GM06990 (cell line): ENCODE measurements at regions not wholly inside any gene's neighbourhood (a gene's known extent, or its start where the extent isn't known, plus 50 kb on each side); places are given as distances from the start of the nearest gene placed in this dataset.
"Not testable (repeated sequence)": the region's sequence is repeated elsewhere in the genome, so short reads cannot be mapped to it uniquely, and the experiment has no call there.

Experiments
- DNase-seq: peaks from one replicate; pipeline ENCODE4 v3.0.0-alpha.2; 2011; ENCODE audit not compliant: insufficient read length; ENCODE audit errors: extremely low read depth
- H3K27me3 ChIP-seq: replicated peaks from 2 replicates; pipeline ENCODE4 v1.6.0; 2011; ENCODE audit warnings: low read length; ENCODE audit not compliant: control insufficient read depth, insufficient read depth
- H3K36me3 ChIP-seq: 2 replicates; pipeline ENCODE4 v1.5.1; 2011; ENCODE audit warnings: low read length; ENCODE audit not compliant: control insufficient read depth, insufficient read depth
- H3K4me3 ChIP-seq: replicated peaks from 2 replicates; pipeline ENCODE4 v1.5.1; 2011; ENCODE audit warnings: low read depth, mild to moderate bottlenecking, control low read depth, low read length
- TF ChIP-seq, protein P1 (sequence below): IDR thresholded peaks from 2 replicates; pipeline ENCODE4 v1.5.1; 2011; ENCODE audit warnings: low read length, control low read depth, mild to moderate bottlenecking, inconsistent platforms; ENCODE audit not compliant: insufficient read depth, poor library complexity, severe bottlenecking

DNA sequence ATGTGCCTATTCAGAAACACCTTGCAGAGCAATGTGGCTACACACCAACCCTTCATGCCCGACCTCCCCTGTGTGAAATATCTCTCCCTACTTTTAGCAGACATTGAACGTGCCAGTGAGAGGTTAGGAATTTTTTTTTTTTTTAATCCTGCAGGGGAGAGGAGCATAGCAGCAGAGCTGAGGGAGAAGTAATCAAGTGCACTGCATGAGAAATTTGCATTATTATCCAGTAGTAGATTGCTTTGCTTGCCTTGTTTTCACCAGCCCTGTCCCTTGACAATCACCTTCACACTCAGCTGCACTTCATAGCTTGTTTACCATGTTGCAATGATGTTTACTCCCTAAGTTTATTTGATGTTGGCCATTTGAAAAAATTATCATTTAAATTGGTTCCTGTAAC, 489.6 kb upstream of the ZNF608 start:
- no peak for DNase-seq
- H3K27me3 ChIP-seq = no peaks in the 10 kb centered on the region
- no peak overlapping the region for H3K4me3 ChIP-seq
- TF ChIP-seq, protein P1, sequence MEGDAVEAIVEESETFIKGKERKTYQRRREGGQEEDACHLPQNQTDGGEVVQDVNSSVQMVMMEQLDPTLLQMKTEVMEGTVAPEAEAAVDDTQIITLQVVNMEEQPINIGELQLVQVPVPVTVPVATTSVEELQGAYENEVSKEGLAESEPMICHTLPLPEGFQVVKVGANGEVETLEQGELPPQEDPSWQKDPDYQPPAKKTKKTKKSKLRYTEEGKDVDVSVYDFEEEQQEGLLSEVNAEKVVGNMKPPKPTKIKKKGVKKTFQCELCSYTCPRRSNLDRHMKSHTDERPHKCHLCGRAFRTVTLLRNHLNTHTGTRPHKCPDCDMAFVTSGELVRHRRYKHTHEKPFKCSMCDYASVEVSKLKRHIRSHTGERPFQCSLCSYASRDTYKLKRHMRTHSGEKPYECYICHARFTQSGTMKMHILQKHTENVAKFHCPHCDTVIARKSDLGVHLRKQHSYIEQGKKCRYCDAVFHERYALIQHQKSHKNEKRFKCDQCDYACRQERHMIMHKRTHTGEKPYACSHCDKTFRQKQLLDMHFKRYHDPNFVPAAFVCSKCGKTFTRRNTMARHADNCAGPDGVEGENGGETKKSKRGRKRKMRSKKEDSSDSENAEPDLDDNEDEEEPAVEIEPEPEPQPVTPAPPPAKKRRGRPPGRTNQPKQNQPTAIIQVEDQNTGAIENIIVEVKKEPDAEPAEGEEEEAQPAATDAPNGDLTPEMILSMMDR = no peak
- no peaks in the 10 kb centered on the region for H3K36me3 ChIP-seq

DNA sequence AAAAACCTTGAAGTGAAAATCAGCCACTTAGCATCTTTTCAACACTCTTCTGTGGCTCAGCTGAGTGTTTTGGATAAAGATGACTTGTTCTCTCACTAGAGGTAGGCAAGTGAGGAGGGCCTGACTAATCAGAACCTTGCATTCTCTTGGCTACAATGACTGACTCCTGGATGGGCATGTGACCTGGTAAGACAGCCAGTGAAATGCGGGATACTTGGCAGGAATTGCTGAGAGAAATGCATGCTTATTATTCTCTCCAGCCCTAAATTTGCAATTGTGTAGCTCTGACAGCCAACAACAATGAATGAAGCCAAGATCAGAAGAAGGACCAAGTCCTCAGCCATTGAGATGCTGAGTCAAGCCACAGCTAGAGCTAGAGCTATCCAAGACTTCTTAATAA, 490.5 kb upstream of the ZNF608 start:
- H3K36me3 ChIP-seq = no peaks in the 10 kb centered on the region
- TF ChIP-seq, protein P1 = no peak
- no peaks in the 10 kb centered on the region for H3K27me3 ChIP-seq
- H3K4me3 ChIP-seq = no peak overlapping the region
- no peak for DNase-seq

DNA sequence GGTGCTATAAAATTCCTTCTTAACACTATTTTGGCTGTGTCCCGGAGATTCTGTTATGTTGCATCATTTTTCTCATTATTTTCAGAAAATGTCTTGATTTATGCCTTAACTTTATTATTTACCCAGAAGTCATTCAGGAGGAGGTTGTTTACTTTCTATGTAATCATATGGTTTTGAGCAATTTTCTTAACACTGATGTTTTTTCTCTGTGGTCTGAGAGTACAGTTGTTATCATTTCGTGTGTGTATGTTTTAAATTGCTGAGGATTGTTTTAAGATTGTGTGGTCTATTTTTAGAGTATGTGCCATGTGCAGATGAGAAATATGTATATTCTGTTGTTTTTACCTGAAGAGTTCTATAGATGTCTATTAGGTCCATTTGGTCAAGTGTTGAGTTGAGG, 498.1 kb upstream of the ZNF608 start:
- DNase-seq = no peak
- TF ChIP-seq, protein P1 = no peak
- Histone ChIP-seq H3K27me3 (no peaks in the 10 kb centered on the region), H3K4me3 (no peak overlapping the region), H3K36me3 (no peaks in the 10 kb centered on the region)

DNA sequence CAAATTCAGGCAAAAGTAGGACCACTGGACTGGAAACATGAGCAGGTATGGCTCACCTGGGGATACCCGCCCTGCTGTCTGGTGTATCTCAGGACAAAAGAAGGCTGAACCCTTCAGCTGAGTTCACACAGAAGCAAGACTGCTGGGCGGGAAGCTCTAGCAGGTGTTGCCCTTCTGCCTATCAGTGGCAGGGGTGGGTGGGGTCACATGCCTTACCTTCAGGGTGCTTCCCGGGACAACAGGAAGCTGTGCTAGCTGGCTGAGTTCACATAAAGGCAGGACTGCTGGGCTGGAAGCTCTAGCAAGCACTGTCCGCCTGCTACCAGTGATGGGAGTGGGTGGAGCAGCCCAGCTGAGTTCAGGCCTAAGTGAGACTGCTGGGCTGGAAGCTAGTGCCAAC, 498.8 kb upstream of the ZNF608 start:
- TF ChIP-seq, protein P1 = no peak
- H3K27me3 ChIP-seq = no peaks in the 10 kb centered on the region
- H3K36me3 ChIP-seq = no peaks in the 10 kb centered on the region
- no peak for DNase-seq
- no peak overlapping the region for H3K4me3 ChIP-seq

DNA sequence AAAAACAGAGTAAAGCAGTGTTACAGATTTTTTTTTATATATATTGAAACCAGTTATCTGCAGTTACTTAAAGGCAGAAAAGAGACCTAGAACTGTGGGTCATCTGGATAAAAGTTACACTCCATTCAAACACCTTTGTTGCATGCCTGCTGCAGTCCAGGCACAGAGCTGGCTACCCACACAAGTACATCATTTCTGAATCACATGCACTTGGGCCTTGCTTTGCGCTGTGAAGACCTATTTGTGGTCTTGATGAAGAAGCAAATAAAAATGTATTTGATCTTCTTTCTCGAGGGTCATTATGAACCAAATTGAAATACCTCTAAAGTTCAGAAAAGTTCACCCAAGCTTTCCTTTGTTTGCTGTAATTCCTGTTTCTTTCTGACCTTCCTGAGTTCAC, 503.0 kb upstream of the ZNF608 start:
- H3K4me3 ChIP-seq = no peak overlapping the region
- H3K36me3 ChIP-seq = no peaks in the 10 kb centered on the region
- DNase-seq = no peak
- H3K27me3 ChIP-seq = no peaks in the 10 kb centered on the region
- TF ChIP-seq, protein P1 = no peak

DNA sequence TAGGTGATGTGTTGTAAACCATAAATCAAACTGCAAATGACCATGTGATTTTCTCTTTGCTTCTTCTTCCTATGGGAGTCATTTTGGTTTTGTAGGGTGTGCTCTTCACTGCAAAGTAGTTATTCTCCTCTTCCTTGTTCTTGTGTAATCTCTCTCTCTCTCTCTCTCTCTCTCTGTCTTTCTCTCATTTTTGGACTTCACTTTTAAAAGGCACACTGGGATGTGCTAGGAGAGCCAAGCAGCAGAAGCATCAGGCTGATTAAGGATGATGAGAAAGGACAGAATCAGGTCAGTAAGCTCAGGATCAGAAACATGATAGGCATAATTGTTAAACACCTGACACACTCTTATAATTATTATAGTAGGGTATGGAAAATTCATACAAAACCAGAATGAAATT, 505.3 kb upstream of the ZNF608 start:
- no peak for DNase-seq
- TF ChIP-seq, protein P1 = no peak
- no peaks in the 10 kb centered on the region for H3K36me3 ChIP-seq
- H3K4me3 ChIP-seq = no peak overlapping the region
- H3K27me3 ChIP-seq = no peaks in the 10 kb centered on the region

DNA sequence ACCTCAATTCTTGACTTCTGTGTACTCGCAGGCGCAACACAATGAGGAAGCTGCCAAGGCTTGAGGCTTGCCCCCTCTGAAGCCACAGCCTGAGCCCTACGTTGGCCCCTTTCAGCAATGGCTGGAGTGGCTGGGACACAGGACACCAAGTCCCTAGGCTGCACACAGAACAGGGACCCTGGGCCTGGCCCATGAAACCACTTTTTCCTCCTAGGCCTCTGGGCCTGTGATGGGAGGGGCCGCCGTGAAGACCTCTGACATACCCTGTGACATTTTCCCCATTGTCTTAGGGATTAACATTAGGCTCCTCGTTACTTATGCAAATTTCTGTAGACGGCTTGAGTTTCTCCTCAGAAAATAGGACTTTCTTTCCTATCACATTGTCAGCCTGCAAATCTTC, 507.2 kb upstream of the ZNF608 start:
- not testable (repeated sequence) for H3K36me3 ChIP-seq, H3K4me3 ChIP-seq, DNase-seq, H3K27me3 ChIP-seq
